ENCODE measurements at regions not wholly inside any gene's neighbourhood (a gene's known extent, or its start where the extent isn't known, plus 50 kb on each side); places are given as distances from the start of the nearest gene placed in this dataset.
A peak's percentile ranks its signal among the peaks of the same experiment; 100 is the strongest.

GRCh38 chr5:86329318-86329717 is 288.4 kb upstream of the COX7C start (continued):
- no peak for TF ChIP-seq GMEB1 (CRISPR knock-in tag; IDR thresholded peaks at IDR 0.05; ENCODE audit: borderline replicate concordance)
- no peak for TF ChIP-seq AGO2 (optimal IDR thresholded peaks at IDR 0.05; ENCODE audit: low read depth, low read length)

- Histone ChIP-seq H4K20me1 (ENCODE audit: insufficient read depth, low read length) (no peaks in the 10 kb centered on the region), H3K79me2 (ENCODE audit: insufficient read depth, low read length) (no peaks in the 10 kb centered on the region), H3K4me2 (ENCODE audit: low read depth, low read length) (no peak overlapping the region), H3K9me3 (ENCODE audit: low read length) (no peaks in the 10 kb centered on the region), H3K9ac (ENCODE audit: insufficient read depth, low read depth, low read length) (no peak overlapping the region), H3K27me3 (ENCODE audit: control insufficient read depth in 1 of 2, insufficient read depth in 2 of 2, low read length in 2 of 2) (no peaks in the 10 kb centered on the region), H3K36me3 (replicated peaks in 1 of 2; ENCODE audit: control insufficient read depth in 1 of 2, insufficient read depth in 2 of 2, low read length in 2 of 2) (no peaks in the 10 kb centered on the region), H3K27ac (ENCODE audit: extremely low read length, insufficient read depth, low read length) (no peak overlapping the region), H3K4me3 (replicated peaks in 1 of 3; ENCODE audit: insufficient read depth in 1 of 3, low read depth in 2 of 3, low read length in 3 of 3) (no peak overlapping the region), H3K4me1 (ENCODE audit: insufficient read depth, low read length) (no peaks in the 10 kb centered on the region), H2AFZ (ENCODE audit: low read length) (no peak overlapping the region)
- intact Hi-C loops (cut with micrococcal nuclease; ENCODE audit: unreplicated experiment) (no loop called here), in situ Hi-C loops (cut with HindIII; ENCODE audit: extremely low pct_ligation_motif_present, low pct_unique_long_range_greater_than_20kb) (no loop called here)
- DNase-seq (ENCODE audit: low spot score) (no peak), FAIRE-seq (no peak), ATAC-seq (no peak)
- BruUV-seq (replicated peaks) = no TSS peak
- ChIA-PET POLR2A (no interaction called here), CTCF (ENCODE audit: low intra/inter-chr PET ratio, low total read pairs) (no interaction called here)
- TF ChIP-seq CREB1 (IDR thresholded peaks at IDR 0.05) (0 out of 2 replicates have a peak, but pooled peaks have one; percentile 54), CREB1 (CRISPR knock-in tag; IDR thresholded peaks at IDR 0.05) (no peak), ATF7 (IDR thresholded peaks at IDR 0.05) (peak; percentile 85), ATF7 (CRISPR knock-in tag; IDR thresholded peaks at IDR 0.05) (no peak), BCLAF1 (IDR thresholded peaks at IDR 0.05) (no peak)
- WGBS (ENCODE audit: low lambda C conversion rate) = 2% methylated on average over 2 of the region's 2 CpGs
Observed at GRCh38 chr5:86330736-86331135, 287.0 kb upstream of the COX7C start.

Measured in HepG2 (cell line).